ENCODE measurements at regions not wholly inside any gene's neighbourhood (a gene's known extent, or its start where the extent isn't known, plus 50 kb on each side); places are given as distances from the start of the nearest gene placed in this dataset.

- no peak for DNase-seq (ENCODE audit: low read depth in 2 of 2, low spot score in 1 of 2)
Observed at GRCh38 chr5:165130656-165131055, 1625.2 kb downstream of the MAT2B start.

- DNase-seq (ENCODE audit: low read depth in 2 of 2, low spot score in 1 of 2), result no peak
Observed at GRCh38 chr5:165134155-165134554, 1628.7 kb downstream of the MAT2B start.

GRCh38 chr5:165135565-165135964 lies 1630.1 kb downstream of the MAT2B start:
- no peak for DNase-seq (ENCODE audit: low read depth in 2 of 2, low spot score in 1 of 2)

GRCh38 chr5:165137701-165138100 lies 1632.3 kb downstream of the MAT2B start:
- no peak for DNase-seq (ENCODE audit: low read depth in 2 of 2, low spot score in 1 of 2)

GRCh38 chr5:165138236-165138635 lies 1632.8 kb downstream of the MAT2B start:
- no peak for DNase-seq (ENCODE audit: low read depth in 2 of 2, low spot score in 1 of 2)

- no peak for DNase-seq (ENCODE audit: low read depth in 2 of 2, low spot score in 1 of 2)
Observed at GRCh38 chr5:165139262-165139661, 1633.8 kb downstream of the MAT2B start.

GRCh38 chr5:165139721-165140120 lies 1634.3 kb downstream of the MAT2B start:
- no peak for DNase-seq (ENCODE audit: low read depth in 2 of 2, low spot score in 1 of 2)

GRCh38 chr5:165143741-165144140 lies 1638.3 kb downstream of the MAT2B start:
- no peak for DNase-seq (ENCODE audit: low read depth in 2 of 2, low spot score in 1 of 2)

GRCh38 chr5:165149431-165149830 lies 1644.0 kb downstream of the MAT2B start:
- DNase-seq (ENCODE audit: low read depth in 2 of 2, low spot score in 1 of 2), result no peak

- DNase-seq (ENCODE audit: low read depth in 2 of 2, low spot score in 1 of 2), result no peak
Observed at GRCh38 chr5:165152058-165152457, 1646.6 kb downstream of the MAT2B start.

GRCh38 chr5:165157219-165157618 lies 1651.8 kb downstream of the MAT2B start:
- DNase-seq (ENCODE audit: low read depth in 2 of 2, low spot score in 1 of 2), result no peak

GRCh38 chr5:165161204-165161603 lies 1655.8 kb downstream of the MAT2B start:
- DNase-seq (ENCODE audit: low read depth in 2 of 2, low spot score in 1 of 2), result no peak

GRCh38 chr5:165163861-165164260 lies 1658.4 kb downstream of the MAT2B start:
- no peak for DNase-seq (ENCODE audit: low read depth in 2 of 2, low spot score in 1 of 2)

GRCh38 chr5:165173651-165174050 lies 1668.2 kb downstream of the MAT2B start:
- DNase-seq (ENCODE audit: low read depth in 2 of 2, low spot score in 1 of 2), result no peak

GRCh38 chr5:165175041-165175440 lies 1669.6 kb downstream of the MAT2B start:
- no peak for DNase-seq (ENCODE audit: low read depth in 2 of 2, low spot score in 1 of 2)

- no peak for DNase-seq (ENCODE audit: low read depth in 2 of 2, low spot score in 1 of 2)
Observed at GRCh38 chr5:165184183-165184582, 1678.8 kb downstream of the MAT2B start.

GRCh38 chr5:165185716-165186115 lies 1680.3 kb downstream of the MAT2B start:
- DNase-seq (ENCODE audit: low read depth in 2 of 2, low spot score in 1 of 2), result no peak

GRCh38 chr5:165187815-165188214 lies 1682.4 kb downstream of the MAT2B start:
- DNase-seq (ENCODE audit: low read depth in 2 of 2, low spot score in 1 of 2), result no peak

- DNase-seq (ENCODE audit: low read depth in 2 of 2, low spot score in 1 of 2), result no peak
Observed at GRCh38 chr5:165188556-165189175, 1683.2 kb downstream of the MAT2B start.

GRCh38 chr5:165196961-165197360 lies 1691.5 kb downstream of the MAT2B start:
- DNase-seq (ENCODE audit: low read depth in 2 of 2, low spot score in 1 of 2), result no peak

GRCh38 chr5:165201369-165201768 lies 1696.0 kb downstream of the MAT2B start:
- no peak for DNase-seq (ENCODE audit: low read depth in 2 of 2, low spot score in 1 of 2)

GRCh38 chr5:165201771-165202518 lies 1696.5 kb downstream of the MAT2B start:
- no peak for DNase-seq (ENCODE audit: low read depth in 2 of 2, low spot score in 1 of 2)

GRCh38 chr5:165202519-165202910 lies 1697.1 kb downstream of the MAT2B start:
- no peak for DNase-seq (ENCODE audit: low read depth in 2 of 2, low spot score in 1 of 2)

Measured in stimulated activated CD8-positive, alpha-beta memory T cell treated with anti-CD3 and anti-CD28 coated beads, Interleukin-4, amount 100 ng/mL, for 1 hour (primary cell).